ENCODE measurements at regions not wholly inside any gene's neighbourhood (a gene's known extent, or its start where the extent isn't known, plus 50 kb on each side); places are given as distances from the start of the nearest gene placed in this dataset.
"Not testable (repeated sequence)": the region's sequence is repeated elsewhere in the genome, so short reads cannot be mapped to it uniquely, and the experiment has no call there.

DNA sequence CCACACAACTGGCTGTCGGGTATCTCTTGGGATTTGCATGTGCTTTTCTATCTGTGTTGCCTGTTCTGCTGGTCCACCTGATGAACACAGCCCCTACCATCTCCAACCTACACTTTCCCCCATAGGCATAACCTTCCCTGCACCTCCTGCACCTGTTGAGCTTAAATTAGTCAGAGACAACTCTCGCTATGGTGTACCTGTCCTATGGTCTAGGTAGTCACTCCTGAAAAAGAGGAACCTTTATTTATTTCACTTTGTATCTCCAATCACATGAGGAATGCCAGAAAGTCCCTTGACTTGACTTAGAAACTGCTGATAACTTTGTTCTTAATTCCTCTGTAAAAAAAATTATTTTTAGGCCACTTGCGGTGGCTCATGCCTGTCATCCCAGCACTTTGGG lies 338.1 kb downstream of the DHRSX start:
- peaks cover 0 to 10% (median 0%) of the 10 kb centered on the region in 3 donors for H3K4me1 Mint-ChIP-seq
- ATAC-seq (ENCODE audit: low read depth in 2 of 2) (no peak), DNase-seq (no peak)
- peaks cover 0 to 7% (median 0%) of the 10 kb centered on the region in 3 donors for H3K27me3 Mint-ChIP-seq
- peak overlapping the region in 1 of 6 donors; percentile 14 for H3K27ac Mint-ChIP-seq
- peaks cover 3 to 17% (median 6%) of the 10 kb centered on the region in 7 donors for H3K9me3 Mint-ChIP-seq
- no peak overlapping the region for H3K4me3 Mint-ChIP-seq
- H3K36me3 Mint-ChIP-seq, result peaks cover 11 to 20% of the 10 kb centered on the region in 2 donors

- peaks cover 11 to 29% of the 10 kb centered on the region in 2 donors for H3K36me3 Mint-ChIP-seq
- DNase-seq (no peak), ATAC-seq (ENCODE audit: low read depth in 2 of 2) (no peak)
- peaks cover 0 to 7% (median 0%) of the 10 kb centered on the region in 3 donors for H3K27me3 Mint-ChIP-seq
- H3K9me3 Mint-ChIP-seq, result peaks cover 0 to 22% (median 9%) of the 10 kb centered on the region in 7 donors
- H3K4me1 Mint-ChIP-seq, result peaks cover 0 to 8% (median 0%) of the 10 kb centered on the region in 3 donors
- peak overlapping the region in 1 of 8 donors; percentile 23 for H3K4me3 Mint-ChIP-seq
- no peak overlapping the region for H3K27ac Mint-ChIP-seq
These were observed 340.9 kb downstream of the DHRSX start for GRCh38 chrX:2159861-2160260.

GRCh38 chrX:2159393-2159792 lies 341.4 kb downstream of the DHRSX start:
- Mint-ChIP-seq H3K27ac (peak overlapping the region in 1 of 6 donors; percentile 72), H3K36me3 (peaks cover 11 to 29% of the 10 kb centered on the region in 2 donors), H3K4me1 (peaks cover 0 to 4% (median 0%) of the 10 kb centered on the region in 3 donors), H3K27me3 (peaks cover 0 to 7% (median 0%) of the 10 kb centered on the region in 3 donors), H3K9me3 (peaks cover 0 to 22% (median 9%) of the 10 kb centered on the region in 7 donors), H3K4me3 (no peak overlapping the region)
- no peak for ATAC-seq (ENCODE audit: low read depth in 2 of 2)
- no peak for DNase-seq

DNA sequence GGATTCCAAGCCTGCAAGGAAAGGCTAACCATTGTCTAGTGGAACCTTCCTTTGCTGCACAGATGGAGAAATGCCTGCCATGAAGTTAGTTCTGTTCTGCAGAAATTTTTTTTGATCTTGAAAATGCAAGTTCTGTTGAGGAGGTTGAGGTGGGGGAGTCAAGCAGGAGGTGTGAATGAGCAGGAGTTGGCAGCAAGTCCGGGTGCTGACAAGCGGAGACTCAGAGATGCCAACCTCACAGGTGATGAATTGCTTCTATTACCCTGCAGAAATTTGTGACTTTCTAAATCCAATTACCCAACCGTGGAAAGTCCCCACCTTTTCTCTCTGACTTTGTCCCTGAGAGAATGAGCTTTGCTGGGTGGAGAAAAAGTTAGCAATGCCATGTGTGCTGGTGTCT lies 350.1 kb downstream of the DHRSX start:
- Mint-ChIP-seq H3K4me1 (no peaks in the 10 kb centered on the region), H3K36me3 (peaks cover 14 to 27% of the 10 kb centered on the region in 2 donors), H3K9me3 (peaks cover 12 to 50% (median 26%) of the 10 kb centered on the region in 7 donors), H3K27me3 (no peaks in the 10 kb centered on the region), H3K27ac (no peak overlapping the region), H3K4me3 (peak overlapping the region in 1 of 8 donors; percentile 47)
- DNase-seq, result no peak
- no peak for ATAC-seq (ENCODE audit: low read depth in 2 of 2)

GRCh38 chrX:2150014-2150413 lies 350.8 kb downstream of the DHRSX start:
- H3K27ac Mint-ChIP-seq, result not testable (repeated sequence)

GRCh38 chrX:2149055-2149454 lies 351.7 kb downstream of the DHRSX start:
- H3K27ac Mint-ChIP-seq; ATAC-seq (ENCODE audit: low read depth in 2 of 2); DNase-seq; H3K4me3 Mint-ChIP-seq; H3K4me1 Mint-ChIP-seq; H3K27me3 Mint-ChIP-seq: not testable (repeated sequence)
- Mint-ChIP-seq H3K36me3 (peaks cover 14 to 23% of the 10 kb centered on the region in 2 donors), H3K9me3 (peaks cover 12 to 55% (median 25%) of the 10 kb centered on the region in 7 donors)

More at GRCh38 chrX:2150014-2150413, 350.8 kb downstream of the DHRSX start:
- not testable (repeated sequence) for DNase-seq; H3K27me3 Mint-ChIP-seq; H3K4me3 Mint-ChIP-seq; ATAC-seq (ENCODE audit: low read depth in 2 of 2); H3K4me1 Mint-ChIP-seq
- Mint-ChIP-seq H3K9me3 (peaks cover 12 to 50% (median 25%) of the 10 kb centered on the region in 7 donors), H3K36me3 (peaks cover 14 to 23% of the 10 kb centered on the region in 2 donors)

- Mint-ChIP-seq H3K4me1 (no peaks in the 10 kb centered on the region), H3K4me3 (peak overlapping the region in 1 of 8 donors; percentile 6), H3K27me3 (peaks cover 0 to under 1% (median 0%) of the 10 kb centered on the region in 3 donors), H3K27ac (no peak overlapping the region), H3K9me3 (peaks cover 13 to 58% (median 25%) of the 10 kb centered on the region in 7 donors), H3K36me3 (peaks cover 14 to 23% of the 10 kb centered on the region in 2 donors)
- no peak for DNase-seq
- ATAC-seq (ENCODE audit: low read depth in 2 of 2), result no peak
These were observed 352.8 kb downstream of the DHRSX start for GRCh38 chrX:2147928-2148327.

- DNase-seq (no peak), ATAC-seq (ENCODE audit: low read depth in 2 of 2) (no peak)
- peaks cover 14 to 23% of the 10 kb centered on the region in 2 donors for H3K36me3 Mint-ChIP-seq
- H3K4me3 Mint-ChIP-seq, result no peak overlapping the region
- no peak overlapping the region for H3K27ac Mint-ChIP-seq
- peaks cover 0 to 4% (median 4%) of the 10 kb centered on the region in 3 donors for H3K27me3 Mint-ChIP-seq
- H3K4me1 Mint-ChIP-seq, result no peaks in the 10 kb centered on the region
- H3K9me3 Mint-ChIP-seq, result peaks cover 16 to 69% (median 29%) of the 10 kb centered on the region in 7 donors
These were observed 354.9 kb downstream of the DHRSX start for GRCh38 chrX:2145692-2146367.

DNA sequence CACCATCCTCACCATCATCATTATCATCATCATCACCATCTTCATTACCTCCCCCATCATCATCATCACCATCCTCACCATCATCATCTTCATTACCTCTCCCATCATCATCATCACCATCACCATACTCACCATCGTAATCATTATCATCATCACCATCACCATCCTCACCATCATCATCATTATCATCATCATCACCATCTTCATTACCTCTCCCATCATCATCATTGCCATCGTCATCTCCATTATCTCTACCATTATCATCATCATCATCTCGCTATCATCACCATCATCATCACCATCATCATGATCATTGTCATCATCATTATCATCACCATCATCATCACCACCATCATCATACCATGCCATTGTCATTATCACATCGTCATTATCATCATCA lies 362.9 kb downstream of the DHRSX start:
- H3K4me1 Mint-ChIP-seq, result no peaks in the 10 kb centered on the region
- H3K4me3 Mint-ChIP-seq, result no peak overlapping the region
- H3K9me3 Mint-ChIP-seq, result peaks cover 10 to 37% (median 14%) of the 10 kb centered on the region in 7 donors
- H3K36me3 Mint-ChIP-seq, result peaks cover 4 to 15% of the 10 kb centered on the region in 2 donors
- DNase-seq, result no peak
- H3K27ac Mint-ChIP-seq, result no peak overlapping the region
- ATAC-seq (ENCODE audit: low read depth in 2 of 2), result no peak
- H3K27me3 Mint-ChIP-seq, result peaks cover 3 to 14% (median 9%) of the 10 kb centered on the region in 3 donors

DNA sequence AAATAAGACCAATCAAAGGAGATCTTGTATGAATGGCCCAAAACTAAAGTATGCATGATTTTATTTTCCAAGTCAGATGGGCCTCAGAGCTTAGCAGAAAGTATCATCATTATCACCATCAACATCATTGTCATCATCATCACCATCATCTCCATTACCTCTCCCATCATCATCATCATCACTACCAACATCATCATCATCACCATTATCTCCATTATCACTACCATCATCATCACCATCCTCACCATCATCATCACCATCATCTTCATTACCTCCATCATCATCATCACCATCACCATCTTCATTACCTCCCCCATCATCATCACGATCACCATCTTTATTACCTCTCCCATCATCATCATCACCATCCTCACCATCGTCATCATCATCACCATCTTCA lies 363.9 kb downstream of the DHRSX start:
- Mint-ChIP-seq H3K9me3 (peaks cover 2 to 27% (median 11%) of the 10 kb centered on the region in 7 donors), H3K36me3 (peaks cover 4 to 15% of the 10 kb centered on the region in 2 donors), H3K4me1 (no peaks in the 10 kb centered on the region), H3K4me3 (no peak overlapping the region), H3K27me3 (peaks cover 0 to 11% (median 9%) of the 10 kb centered on the region in 3 donors), H3K27ac (no peak overlapping the region)
- ATAC-seq (ENCODE audit: low read depth in 2 of 2) (no peak), DNase-seq (no peak)

GRCh38 chrX:2135421-2135820 lies 365.4 kb downstream of the DHRSX start:
- H3K4me1 Mint-ChIP-seq, result no peaks in the 10 kb centered on the region
- peaks cover 0 to 12% (median 7%) of the 10 kb centered on the region in 7 donors for H3K9me3 Mint-ChIP-seq
- no peak for ATAC-seq (ENCODE audit: low read depth in 2 of 2)
- H3K36me3 Mint-ChIP-seq, result peaks cover 4 to 12% of the 10 kb centered on the region in 2 donors
- DNase-seq, result no peak
- no peak overlapping the region for H3K27ac Mint-ChIP-seq
- H3K27me3 Mint-ChIP-seq, result peaks cover 0 to 9% (median 8%) of the 10 kb centered on the region in 3 donors
- H3K4me3 Mint-ChIP-seq, result no peak overlapping the region

- Mint-ChIP-seq H3K4me3 (no peak overlapping the region), H3K4me1 (no peaks in the 10 kb centered on the region), H3K36me3 (peaks cover 4 to 5% of the 10 kb centered on the region in 2 donors), H3K27me3 (peaks cover 0 to 6% (median 5%) of the 10 kb centered on the region in 3 donors), H3K27ac (no peak overlapping the region), H3K9me3 (peaks cover 0 to 11% (median 4%) of the 10 kb centered on the region in 7 donors)
- ATAC-seq (ENCODE audit: low read depth in 2 of 2) (no peak), DNase-seq (no peak)
These were observed 366.0 kb downstream of the DHRSX start for GRCh38 chrX:2134782-2135181.
